Stimulated activated naive CD8-positive, alpha-beta T cell treated with anti-CD3 and anti-CD28 coated beads, Interleukin-15, amount 100 ng/mL, for 72 hours (primary cell): ENCODE measurements at regions not wholly inside any gene's neighbourhood (a gene's known extent, or its start where the extent isn't known, plus 50 kb on each side); places are given as distances from the start of the nearest gene placed in this dataset.
A peak's percentile ranks its signal among the peaks of the same experiment; 100 is the strongest.

ENCODE experiments used
- ATAC-seq: fragments of 150-1000 bp; cut with Tn5 transposase; 2 replicates; pipeline ENCODE4 v1.10.0; 2021; ENCODE audit warnings: mild to moderate bottlenecking, moderate library complexity
- DNase-seq, 2 donors: peaks; one replicate each; pipeline ENCODE4 v3.0.0; 2021 to 2022
- H3K27ac Mint-ChIP-seq, 2 donors: one replicate each; pipeline ENCODE4 v1.8.0; 2022; ENCODE audit warnings: mild to moderate bottlenecking in 2 of 2, mixed read lengths in 2 of 2, moderate library complexity in 2 of 2
- H3K27me3 Mint-ChIP-seq: one replicate; pipeline ENCODE4 v1.8.0; 2022; ENCODE audit warnings: mixed read lengths
- H3K4me1 Mint-ChIP-seq: one replicate; pipeline ENCODE4 v1.8.0; 2022; ENCODE audit warnings: mild to moderate bottlenecking, mixed read lengths
- H3K4me3 Mint-ChIP-seq, 2 donors: one replicate each; pipeline ENCODE4 v1.8.0; 2022; ENCODE audit warnings: mild to moderate bottlenecking in 2 of 2, mixed read lengths in 2 of 2, moderate library complexity in 1 of 2
- H3K9me3 Mint-ChIP-seq, 2 donors: one replicate each; pipeline ENCODE4 v1.8.0; 2022; ENCODE audit warnings: mixed read lengths in 2 of 2

- ATAC-seq (no peak), DNase-seq (no peak)
- no peaks in the 10 kb centered on the region for H3K27me3 Mint-ChIP-seq
- no peaks in the 10 kb centered on the region for H3K4me1 Mint-ChIP-seq
- no peak overlapping the region for H3K4me3 Mint-ChIP-seq
- H3K9me3 Mint-ChIP-seq: peaks cover 10 to 22% of the 10 kb centered on the region in 2 donors
- H3K27ac Mint-ChIP-seq: no peak overlapping the region
These were observed 549.2 kb upstream of the SEMA3D start for GRCh38 chr7:85736085-85736484.

- H3K4me1 Mint-ChIP-seq: no peaks in the 10 kb centered on the region
- H3K27ac Mint-ChIP-seq: no peak overlapping the region
- no peak overlapping the region for H3K4me3 Mint-ChIP-seq
- H3K9me3 Mint-ChIP-seq: peaks cover 10 to 22% of the 10 kb centered on the region in 2 donors
- ATAC-seq (no peak), DNase-seq (no peak)
- no peaks in the 10 kb centered on the region for H3K27me3 Mint-ChIP-seq
These were observed 548.0 kb upstream of the SEMA3D start for GRCh38 chr7:85734823-85735222.

- H3K9me3 Mint-ChIP-seq: peaks cover 10 to 15% of the 10 kb centered on the region in 2 donors
- DNase-seq (no peak), ATAC-seq (no peak)
- no peaks in the 10 kb centered on the region for H3K27me3 Mint-ChIP-seq
- H3K27ac Mint-ChIP-seq: no peak overlapping the region
- no peak overlapping the region for H3K4me3 Mint-ChIP-seq
- no peaks in the 10 kb centered on the region for H3K4me1 Mint-ChIP-seq
These were observed 546.5 kb upstream of the SEMA3D start for GRCh38 chr7:85733169-85733915.

- ATAC-seq (no peak), DNase-seq (no peak)
- H3K4me3 Mint-ChIP-seq: no peak overlapping the region
- no peak overlapping the region for H3K27ac Mint-ChIP-seq
- H3K27me3 Mint-ChIP-seq: no peaks in the 10 kb centered on the region
- no peaks in the 10 kb centered on the region for H3K4me1 Mint-ChIP-seq
- peaks cover 7 to 18% of the 10 kb centered on the region in 2 donors for H3K9me3 Mint-ChIP-seq
These were observed 543.2 kb upstream of the SEMA3D start for GRCh38 chr7:85730012-85730411.

GRCh38 chr7:85725026-85725425 is 538.2 kb upstream of the SEMA3D start:
- no peak for DNase-seq
- ATAC-seq: no peak
- Mint-ChIP-seq H3K4me1 (no peaks in the 10 kb centered on the region), H3K27me3 (no peaks in the 10 kb centered on the region), H3K9me3 (peaks cover 0 to 8% of the 10 kb centered on the region in 2 donors), H3K4me3 (no peak overlapping the region), H3K27ac (no peak overlapping the region)

GRCh38 chr7:85719981-85720953 is 533.4 kb upstream of the SEMA3D start:
- Mint-ChIP-seq H3K27ac (no peak overlapping the region), H3K27me3 (no peaks in the 10 kb centered on the region), H3K4me3 (no peak overlapping the region), H3K9me3 (no peaks in the 10 kb centered on the region), H3K4me1 (no peaks in the 10 kb centered on the region)
- no peak for ATAC-seq
- no peak for DNase-seq

GRCh38 chr7:85716353-85716752 is 529.5 kb upstream of the SEMA3D start:
- no peak overlapping the region for H3K27ac Mint-ChIP-seq
- DNase-seq (no peak), ATAC-seq (no peak)
- no peaks in the 10 kb centered on the region for H3K27me3 Mint-ChIP-seq
- H3K9me3 Mint-ChIP-seq: no peaks in the 10 kb centered on the region
- no peaks in the 10 kb centered on the region for H3K4me1 Mint-ChIP-seq
- no peak overlapping the region for H3K4me3 Mint-ChIP-seq

- H3K27me3 Mint-ChIP-seq: no peaks in the 10 kb centered on the region
- no peak overlapping the region for H3K27ac Mint-ChIP-seq
- no peaks in the 10 kb centered on the region for H3K9me3 Mint-ChIP-seq
- no peaks in the 10 kb centered on the region for H3K4me1 Mint-ChIP-seq
- H3K4me3 Mint-ChIP-seq: no peak overlapping the region
- DNase-seq (no peak), ATAC-seq (no peak)
These were observed 528.1 kb upstream of the SEMA3D start for GRCh38 chr7:85714951-85715350.

- no peak overlapping the region for H3K27ac Mint-ChIP-seq
- no peaks in the 10 kb centered on the region for H3K9me3 Mint-ChIP-seq
- H3K4me1 Mint-ChIP-seq: no peaks in the 10 kb centered on the region
- H3K4me3 Mint-ChIP-seq: no peak overlapping the region
- ATAC-seq: no peak
- no peaks in the 10 kb centered on the region for H3K27me3 Mint-ChIP-seq
- no peak for DNase-seq
These were observed 527.3 kb upstream of the SEMA3D start for GRCh38 chr7:85714043-85714578.

GRCh38 chr7:85713171-85713570 is 526.3 kb upstream of the SEMA3D start:
- no peak overlapping the region for H3K27ac Mint-ChIP-seq
- H3K4me3 Mint-ChIP-seq: no peak overlapping the region
- no peaks in the 10 kb centered on the region for H3K9me3 Mint-ChIP-seq
- no peak for ATAC-seq
- H3K27me3 Mint-ChIP-seq: no peaks in the 10 kb centered on the region
- no peak for DNase-seq
- no peaks in the 10 kb centered on the region for H3K4me1 Mint-ChIP-seq

GRCh38 chr7:85711894-85712293 is 525.0 kb upstream of the SEMA3D start:
- Mint-ChIP-seq H3K27me3 (no peaks in the 10 kb centered on the region), H3K27ac (no peak overlapping the region), H3K4me3 (no peak overlapping the region), H3K9me3 (no peaks in the 10 kb centered on the region), H3K4me1 (no peaks in the 10 kb centered on the region)
- ATAC-seq: no peak
- no peak for DNase-seq

- no peaks in the 10 kb centered on the region for H3K4me1 Mint-ChIP-seq
- no peaks in the 10 kb centered on the region for H3K9me3 Mint-ChIP-seq
- DNase-seq: no peak
- no peak for ATAC-seq
- no peak overlapping the region for H3K4me3 Mint-ChIP-seq
- no peak overlapping the region for H3K27ac Mint-ChIP-seq
- no peaks in the 10 kb centered on the region for H3K27me3 Mint-ChIP-seq
These were observed 524.1 kb upstream of the SEMA3D start for GRCh38 chr7:85710960-85711359.

GRCh38 chr7:85708221-85708620 is 521.4 kb upstream of the SEMA3D start:
- DNase-seq (no peak), ATAC-seq (no peak)
- no peak overlapping the region for H3K27ac Mint-ChIP-seq
- no peaks in the 10 kb centered on the region for H3K4me1 Mint-ChIP-seq
- H3K27me3 Mint-ChIP-seq: no peaks in the 10 kb centered on the region
- H3K9me3 Mint-ChIP-seq: no peaks in the 10 kb centered on the region
- H3K4me3 Mint-ChIP-seq: no peak overlapping the region

- no peaks in the 10 kb centered on the region for H3K4me1 Mint-ChIP-seq
- no peak overlapping the region for H3K4me3 Mint-ChIP-seq
- H3K27ac Mint-ChIP-seq: peak overlapping the region in 1 of 2 donors; percentile 76
- DNase-seq (no peak), ATAC-seq (no peak)
- no peaks in the 10 kb centered on the region for H3K27me3 Mint-ChIP-seq
- H3K9me3 Mint-ChIP-seq: no peaks in the 10 kb centered on the region
These were observed 518.2 kb upstream of the SEMA3D start for GRCh38 chr7:85705076-85705475.

- ATAC-seq: no peak
- H3K4me3 Mint-ChIP-seq: no peak overlapping the region
- H3K4me1 Mint-ChIP-seq: no peaks in the 10 kb centered on the region
- H3K27ac Mint-ChIP-seq: no peak overlapping the region
- DNase-seq: no peak
- no peaks in the 10 kb centered on the region for H3K27me3 Mint-ChIP-seq
- H3K9me3 Mint-ChIP-seq: no peaks in the 10 kb centered on the region
These were observed 516.6 kb upstream of the SEMA3D start for GRCh38 chr7:85703251-85704010.
